Hepatocyte (in vitro differentiated cells): ENCODE measurements at regions not wholly inside any gene's neighbourhood (a gene's known extent, or its start where the extent isn't known, plus 50 kb on each side); places are given as distances from the start of the nearest gene placed in this dataset.

Experiments used
- DNase-seq: peaks from one replicate; pipeline ENCODE4 v3.0.0-alpha.2; 2016; ENCODE audit warnings: low spot score
- H2AFZ ChIP-seq: fragments of 200-600 bp; sonication (generic); 2 replicates; pipeline ENCODE4 v1.6.0; 2016; ENCODE audit warnings: antibody characterized with exemption, mild to moderate bottlenecking
- H3K27ac ChIP-seq: fragments of 200-600 bp; sonication (generic); 2 replicates; pipeline ENCODE4 v1.5.1; 2016; ENCODE audit warnings: mild to moderate bottlenecking
- H3K27me3 ChIP-seq: fragments of 200-600 bp; sonication (generic); 2 replicates; pipeline ENCODE4 v1.6.1; 2016
- H3K36me3 ChIP-seq: fragments of 200-600 bp; sonication (generic); replicated peaks from 2 replicates; pipeline ENCODE4 v1.5.1; 2016; ENCODE audit warnings: low read depth; ENCODE audit not compliant: insufficient read depth
- H3K4me1 ChIP-seq: fragments of 200-600 bp; sonication (generic); 2 replicates; pipeline ENCODE4 v1.5.1; 2016; ENCODE audit warnings: mild to moderate bottlenecking, moderate library complexity; ENCODE audit not compliant: insufficient read depth
- H3K4me2 ChIP-seq: fragments of 200-600 bp; sonication (generic); 2 replicates; pipeline ENCODE4 v1.6.0; 2016
- H3K4me3 ChIP-seq: fragments of 200-600 bp; sonication (generic); 2 replicates; pipeline ENCODE4 v1.5.1; 2016; ENCODE audit warnings: mild to moderate bottlenecking
- H3K79me2 ChIP-seq: fragments of 200-600 bp; sonication (generic); 2 replicates; pipeline ENCODE4 v1.6.0; 2017; ENCODE audit warnings: mild to moderate bottlenecking
- H3K9me2 ChIP-seq: fragments of 200-600 bp; sonication (generic); replicated peaks from 2 replicates; pipeline ENCODE4 v1.6.0; 2017; ENCODE audit warnings: mild to moderate bottlenecking; ENCODE audit not compliant: insufficient read depth
- H3K9me3 ChIP-seq: fragments of 200-600 bp; sonication (generic); 2 replicates; pipeline ENCODE4 v1.5.1; 2016; ENCODE audit warnings: low read depth, mild to moderate bottlenecking
- H4K20me1 ChIP-seq: fragments of 200-600 bp; sonication (generic); 2 replicates; pipeline ENCODE4 v1.6.0; 2016; ENCODE audit warnings: mild to moderate bottlenecking; ENCODE audit not compliant: insufficient read depth, poor library complexity, severe bottlenecking
- CTCF ChIP-seq: fragments of 200-600 bp; sonication (generic); IDR thresholded peaks from 2 replicates; pipeline ENCODE4 v1.5.1; 2016; ENCODE audit warnings: antibody characterized with exemption, mild to moderate bottlenecking; ENCODE audit not compliant: poor library complexity
- EZH2 ChIP-seq: fragments of 200-600 bp; sonication (generic); IDR thresholded peaks from 2 replicates; pipeline ENCODE4 v1.6.1; 2016; ENCODE audit warnings: antibody characterized with exemption, mild to moderate bottlenecking, borderline replicate concordance
- EZH2phosphoT487 ChIP-seq: fragments of 200-600 bp; sonication (generic); IDR thresholded peaks from one replicate; pipeline ENCODE4 v1.6.1; 2018; ENCODE audit warnings: antibody characterized with exemption, mild to moderate bottlenecking, low read depth, moderate library complexity; ENCODE audit not compliant: unreplicated experiment, severe bottlenecking
- WGBS: methylation state at CpG from one replicate; pipeline ENCODE4 v1.1.6; 2016; ENCODE audit warnings: low lambda C conversion rate; ENCODE audit errors: missing lambda C conversion rate; 5-methylcytosine and 5-hydroxymethylcytosine counted together

- no peak overlapping the region for H2AFZ ChIP-seq
- H3K27me3 ChIP-seq = no peaks in the 10 kb centered on the region
- no peak overlapping the region for H3K4me3 ChIP-seq
- no peaks in the 10 kb centered on the region for H4K20me1 ChIP-seq
- H3K4me1 ChIP-seq = no peaks in the 10 kb centered on the region
- H3K4me2 ChIP-seq = no peak overlapping the region
- no peaks in the 10 kb centered on the region for H3K36me3 ChIP-seq
- no peak for TF ChIP-seq EZH2phosphoT487
- no peak for TF ChIP-seq EZH2
- no peak for TF ChIP-seq CTCF
- WGBS = 69% methylated on average over 14 of the region's 14 CpGs
- H3K9me2 ChIP-seq = no peaks in the 10 kb centered on the region
- H3K27ac ChIP-seq = no peak overlapping the region
- DNase-seq = no peak
- H3K79me2 ChIP-seq = no peaks in the 10 kb centered on the region
- peaks cover 3% of the 10 kb centered on the region for H3K9me3 ChIP-seq
These were observed 308.2 kb downstream of the ZNF608 start for GRCh38 chr5:124438026-124438902.

- no peak overlapping the region for H2AFZ ChIP-seq
- no peaks in the 10 kb centered on the region for H4K20me1 ChIP-seq
- no peak overlapping the region for H3K27ac ChIP-seq
- DNase-seq = no peak
- TF ChIP-seq EZH2phosphoT487 (no peak), EZH2 (no peak)
- no peaks in the 10 kb centered on the region for H3K36me3 ChIP-seq
- H3K4me3 ChIP-seq = no peak overlapping the region
- no peaks in the 10 kb centered on the region for H3K4me1 ChIP-seq
- WGBS = 93% methylated on average over 2 of the region's 2 CpGs
- peaks cover 3% of the 10 kb centered on the region for H3K9me3 ChIP-seq
- H3K27me3 ChIP-seq = no peaks in the 10 kb centered on the region
- H3K4me2 ChIP-seq = no peak overlapping the region
- H3K9me2 ChIP-seq = no peaks in the 10 kb centered on the region
- H3K79me2 ChIP-seq = no peaks in the 10 kb centered on the region
These were observed 310.1 kb downstream of the ZNF608 start for GRCh38 chr5:124436294-124436693.

GRCh38 chr5:124433170-124433569 is 313.3 kb downstream of the ZNF608 start:
- no peaks in the 10 kb centered on the region for H3K27me3 ChIP-seq
- H2AFZ ChIP-seq = no peak overlapping the region
- no peaks in the 10 kb centered on the region for H4K20me1 ChIP-seq
- no peaks in the 10 kb centered on the region for H3K4me1 ChIP-seq
- H3K4me2 ChIP-seq = no peak overlapping the region
- peaks cover 3% of the 10 kb centered on the region for H3K9me3 ChIP-seq
- WGBS = 98% methylated on average over 1 of the region's 1 CpG
- no peak overlapping the region for H3K27ac ChIP-seq
- no peaks in the 10 kb centered on the region for H3K36me3 ChIP-seq
- no peaks in the 10 kb centered on the region for H3K9me2 ChIP-seq
- TF ChIP-seq EZH2 = no peak
- no peak for TF ChIP-seq EZH2phosphoT487
- no peak for TF ChIP-seq CTCF
- no peak overlapping the region for H3K4me3 ChIP-seq
- H3K79me2 ChIP-seq = no peaks in the 10 kb centered on the region
- no peak for DNase-seq

GRCh38 chr5:124421584-124421983 is 324.9 kb downstream of the ZNF608 start:
- WGBS = 94% methylated on average over 1 of the region's 1 CpG
- Histone ChIP-seq H3K79me2 (no peaks in the 10 kb centered on the region), H2AFZ (no peak overlapping the region), H3K4me3 (no peak overlapping the region), H3K4me1 (no peaks in the 10 kb centered on the region), H3K27ac (no peak overlapping the region), H3K27me3 (no peaks in the 10 kb centered on the region), H3K9me3 (no peaks in the 10 kb centered on the region), H3K9me2 (no peaks in the 10 kb centered on the region), H3K4me2 (no peak overlapping the region), H4K20me1 (no peaks in the 10 kb centered on the region), H3K36me3 (no peaks in the 10 kb centered on the region)
- DNase-seq = no peak
- no peak for TF ChIP-seq EZH2
- TF ChIP-seq EZH2phosphoT487 = no peak
- TF ChIP-seq CTCF = no peak
